Endothelial cell of umbilical vein (primary cell): ENCODE measurements at regions not wholly inside any gene's neighbourhood (a gene's known extent, or its start where the extent isn't known, plus 50 kb on each side); places are given as distances from the start of the nearest gene placed in this dataset.

Experiments
- BruUV-seq: library from RNA; stranded (reverse); fragments of 400-500 nt; replicated peaks from 2 replicates; lab custom pipeline; 2021; lab: Mats Ljungman, UMichigan
- CTCF ChIA-PET: fragments of 300-600, 350-600 bp; sonication (Branson Sonifier 250); formaldehyde crosslinking; loops from one replicate; lab custom pipeline; 2021; ENCODE audit warnings: antibody characterized with exemption, inconsistent platforms; lab: Charles Lee
- POLR2A ChIA-PET: fragments of 300-600, 350-600 bp; sonication (Branson Sonifier 250); formaldehyde crosslinking; loops from one replicate; lab custom pipeline; 2021; ENCODE audit warnings: antibody characterized with exemption, inconsistent platforms; lab: Charles Lee
- DNase-seq: peaks from one replicate; pipeline ENCODE4 v3.0.0-alpha.2; 2011; ENCODE audit warnings: low read depth, low spot score
- FAIRE-seq: peaks from 2 replicates; lab custom pipeline; 2011; peaks lifted over from hg19 to GRCh38; lab: Jason Lieb, UNC
- H2AFZ ChIP-seq: 2 replicates; pipeline ENCODE4 v1.6.0; 2012; ENCODE audit warnings: low read depth, low read length, control low read depth, inconsistent platforms
- H3K27ac ChIP-seq: 2 replicates; pipeline ENCODE4 v1.5.1; 2011; ENCODE audit warnings: low read depth, mild to moderate bottlenecking, control low read depth, low read length, moderate library complexity; ENCODE audit not compliant: insufficient read depth
- H3K27me3 ChIP-seq, 2 experiments: 2 replicates each; pipeline versions ENCODE4 v1.6.0 to v1.6.1; 2011; ENCODE audit warnings: low read length in 2 of 2, mixed read lengths in 1 of 2; ENCODE audit not compliant: control insufficient read depth in 2 of 2, insufficient read depth in 2 of 2
- H3K36me3 ChIP-seq, 2 experiments: 2 replicates in 1 of 2; 3 replicates in 1 of 2; pipeline ENCODE4 v1.5.1; 2011; ENCODE audit warnings: low read length in 2 of 2, mild to moderate bottlenecking in 1 of 2, moderate library complexity in 1 of 2; ENCODE audit not compliant: control insufficient read depth in 2 of 2, insufficient read depth in 2 of 2; ENCODE audit errors: extremely low read depth in 1 of 2
- H3K4me1 ChIP-seq: 3 replicates; pipeline ENCODE4 v1.5.1; 2011; ENCODE audit warnings: mild to moderate bottlenecking, low read length; ENCODE audit not compliant: control insufficient read depth, insufficient read depth; ENCODE audit errors: extremely low read depth
- H3K4me2 ChIP-seq: 2 replicates; pipeline ENCODE4 v1.6.1; 2011; ENCODE audit warnings: low read length, control low read depth, mixed read lengths; ENCODE audit not compliant: insufficient read depth
- H3K4me3 ChIP-seq, 3 experiments: fragments of 200-600 bp in 1 of 3; sonication (generic), shearing (Covaris generic) in 1 of 3; replicated peaks in 1 of 3; 2 replicates each; pipeline ENCODE4 v1.5.1; 2011 to 2016; ENCODE audit warnings: control low read depth in 3 of 3, low read length in 3 of 3, mild to moderate bottlenecking in 2 of 3, inconsistent platforms in 1 of 3, low read depth in 1 of 3, moderate library complexity in 1 of 3; ENCODE audit not compliant: insufficient read depth in 1 of 3
- H3K79me2 ChIP-seq: 2 replicates; pipeline ENCODE4 v1.6.0; 2012; ENCODE audit warnings: low read length, inconsistent platforms; ENCODE audit not compliant: control insufficient read depth, insufficient read depth
- H3K9ac ChIP-seq: replicated peaks from 2 replicates; pipeline ENCODE3; 2011; ENCODE audit warnings: low read length, control low read depth; ENCODE audit not compliant: insufficient read depth; ENCODE audit errors: extremely low read depth
- H3K9me1 ChIP-seq: replicated peaks from 3 replicates; pipeline ENCODE4 v1.6.0; 2011; ENCODE audit warnings: mild to moderate bottlenecking, low read length; ENCODE audit not compliant: control insufficient read depth, insufficient read depth; ENCODE audit errors: extremely low read depth
- H3K9me3 ChIP-seq: replicated peaks from 2 replicates; pipeline ENCODE4 v1.5.1; 2012; ENCODE audit warnings: low read length, inconsistent platforms; ENCODE audit not compliant: control insufficient read depth, insufficient read depth
- H4K20me1 ChIP-seq: replicated peaks from 2 replicates; pipeline ENCODE3; 2011; ENCODE audit warnings: mild to moderate bottlenecking, low read length; ENCODE audit not compliant: control insufficient read depth, insufficient read depth; ENCODE audit errors: extremely low read depth
- CTCF ChIP-seq, 2 donors: IDR thresholded peaks; 1 replicate in 1 of 2; 2 replicates in 1 of 2; pipeline ENCODE4 v1.5.1; 2011; ENCODE audit warnings: low read length in 2 of 2, mild to moderate bottlenecking in 2 of 2, moderate library complexity in 2 of 2, control low read depth in 1 of 2, inconsistent platforms in 1 of 2, low read depth in 1 of 2; ENCODE audit not compliant: insufficient read depth in 1 of 2; ENCODE audit errors: extremely low read depth in 1 of 2
- EZH2 ChIP-seq: IDR thresholded peaks from 2 replicates; pipeline ENCODE4 v1.6.1; 2012; ENCODE audit warnings: borderline replicate concordance, low read depth, mild to moderate bottlenecking, moderate library complexity, low read length, inconsistent platforms; ENCODE audit not compliant: severe bottlenecking
- FOS ChIP-seq: IDR thresholded peaks from 2 replicates; pipeline ENCODE4 v1.6.1; 2011; ENCODE audit warnings: mild to moderate bottlenecking, low read length, moderate library complexity, borderline replicate concordance; ENCODE audit not compliant: insufficient read depth
- GATA2 ChIP-seq: IDR thresholded peaks from 2 replicates; pipeline ENCODE4 v1.7.0; 2011; ENCODE audit warnings: low read depth, mild to moderate bottlenecking, moderate library complexity, mixed read lengths, low read length; ENCODE audit not compliant: insufficient read length, insufficient read depth
- JUN ChIP-seq: IDR thresholded peaks from 2 replicates; pipeline ENCODE4 v1.6.1; 2011; ENCODE audit warnings: borderline replicate concordance, low read depth; ENCODE audit not compliant: insufficient read length, insufficient read depth
- MAX ChIP-seq: IDR thresholded peaks from 2 replicates; pipeline ENCODE4 v1.6.1; 2011; ENCODE audit not compliant: insufficient read depth, insufficient read length
- MYC ChIP-seq: IDR thresholded peaks from one replicate; pipeline ENCODE4 v1.6.1; 2011; ENCODE audit warnings: mild to moderate bottlenecking, low read depth, low read length
- POLR2A ChIP-seq: IDR thresholded peaks from 2 replicates; pipeline ENCODE4 v1.6.1; 2012; ENCODE audit warnings: low read depth, mild to moderate bottlenecking, control low read depth, low read length
- POLR2AphosphoS5 ChIP-seq: IDR thresholded peaks from 2 replicates; pipeline ENCODE4 v1.6.1; 2012; ENCODE audit warnings: low read depth, mild to moderate bottlenecking, control low read depth, low read length, moderate library complexity; ENCODE audit not compliant: insufficient read depth
- dilution Hi-C: fragments of 300-500 bp; cut with MboI; formaldehyde crosslinking; loops from one replicate; pipeline ENCODE4 v1.15.0; 2019; ENCODE audit warnings: low sequenced_read_pairs; ENCODE audit not compliant: extremely low pct_ligation_motif_present
- intact Hi-C: fragments of 100-400 bp; cut with micrococcal nuclease; formaldehyde crosslinking; loops from one replicate; pipeline ENCODE4 v1.10.0; 2022

- no TSS peak for BruUV-seq
- Histone ChIP-seq H3K4me1 (peaks cover 5% of the 10 kb centered on the region), H3K27me3 (peaks cover 8 to 26% of the 10 kb centered on the region in 2 experiments), H3K4me2 (no peak overlapping the region), H3K4me3 (no peak overlapping the region), H3K36me3 (no peaks in the 10 kb centered on the region), H3K9me3 (no peaks in the 10 kb centered on the region), H4K20me1 (no peaks in the 10 kb centered on the region), H3K79me2 (no peaks in the 10 kb centered on the region), H3K27ac (no peak overlapping the region), H3K9ac (no peak overlapping the region), H3K9me1 (no peaks in the 10 kb centered on the region), H2AFZ (no peak overlapping the region)
- intact Hi-C loops (no loop called here), dilution Hi-C loops (no loop called here)
- TF ChIP-seq POLR2A = no peak
- TF ChIP-seq FOS = no peak
- TF ChIP-seq MYC = no peak
- TF ChIP-seq GATA2 = no peak
- no peak for TF ChIP-seq POLR2AphosphoS5
- no peak for TF ChIP-seq JUN
- TF ChIP-seq MAX = no peak
- no peak for TF ChIP-seq EZH2
- no peak for TF ChIP-seq CTCF (IDR thresholded peaks at IDR 0.05; ENCODE audit: extremely low read depth in 1 of 2, insufficient read depth in 1 of 2, low read depth in 1 of 2, low read length in 2 of 2)
- ChIA-PET CTCF (interaction anchor here (0.9 to 1.6 kb wide), 2 partner anchors 8 to 267 kb away, joined by 3 to 6 read pairs; no protein-coding TSS in a partner anchor), POLR2A (no interaction called here)
- no peak for DNase-seq
- FAIRE-seq = no peak
Measured at GRCh38 chr18:70463085-70463484, 174.2 kb downstream of the SOCS6 start.
